NCI-H748 treated with DMSO at 0.1 percent for 48 hours (cell line): ENCODE measurements at regions not wholly inside any gene's neighbourhood (a gene's known extent, or its start where the extent isn't known, plus 50 kb on each side); places are given as distances from the start of the nearest gene placed in this dataset.

Experiments
- DNase-seq: peaks from one replicate; lab custom pipeline; 2025; lab: John Stamatoyannopoulos, UW

DNA sequence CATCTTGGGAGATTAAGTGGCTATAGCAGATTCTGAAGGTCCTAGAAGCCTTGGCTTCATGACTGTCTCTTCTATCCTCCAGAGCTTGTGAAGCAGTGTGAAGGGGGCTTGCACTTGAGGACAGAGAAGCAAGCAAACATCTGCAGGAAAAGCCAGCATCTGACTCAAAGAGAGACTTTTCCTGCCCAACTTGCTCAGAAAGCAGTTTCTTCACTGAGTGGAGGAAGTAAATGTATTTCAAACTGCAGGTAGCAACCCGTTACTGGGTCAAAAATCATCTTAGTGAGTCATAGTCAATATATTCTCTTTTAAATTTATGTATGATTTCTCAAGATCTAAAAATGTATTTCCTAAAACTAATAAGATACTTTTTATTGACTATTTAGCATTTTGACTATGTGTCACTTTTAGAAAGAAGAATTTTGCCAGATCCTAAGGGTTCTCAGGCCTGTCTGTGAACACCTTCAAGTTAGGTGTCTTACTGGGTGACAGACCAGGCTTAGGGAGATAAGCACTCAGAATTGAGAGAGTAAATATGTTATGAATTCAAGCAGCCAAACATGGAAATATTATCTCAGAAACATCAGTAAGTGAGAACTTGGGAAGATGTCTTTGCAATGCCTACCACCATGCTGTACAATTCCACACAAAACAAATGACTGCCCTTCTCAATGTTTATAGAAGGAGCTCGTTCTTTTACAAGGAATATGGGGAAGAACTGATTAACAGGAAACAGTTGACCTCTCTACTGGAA, 72.6 kb upstream of the DMAC1 start:
- DNase-seq = no peak

GRCh38 chr9:7869340-7869739, 69.8 kb upstream of the DMAC1 start:
- no peak for DNase-seq

GRCh38 chr9:7862170-7862569, 62.6 kb upstream of the DMAC1 start:
- peak; percentile 59 for DNase-seq

- no peak for DNase-seq
These were observed 61.5 kb upstream of the DMAC1 start for GRCh38 chr9:7861086-7861485.

DNA sequence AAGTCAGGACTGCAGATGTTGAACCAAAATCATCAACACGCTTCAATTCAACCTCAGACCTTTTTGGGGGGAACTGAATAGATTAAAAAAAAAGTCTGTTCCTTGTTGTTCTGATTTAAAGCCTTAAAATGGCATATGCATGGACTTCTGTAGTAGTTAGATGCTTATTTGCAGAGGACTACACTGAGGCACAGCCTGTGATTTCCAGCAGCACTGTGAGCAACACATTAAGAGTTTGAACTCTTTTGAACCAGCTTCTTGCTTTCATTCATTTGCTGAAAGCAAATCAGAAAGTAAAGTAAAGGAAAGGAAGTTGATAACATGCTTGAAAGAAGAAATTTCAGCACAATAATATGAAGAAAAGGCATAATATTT, 60.7 kb upstream of the DMAC1 start:
- no peak for DNase-seq

GRCh38 chr9:7859701-7860334, 60.2 kb upstream of the DMAC1 start:
- no peak for DNase-seq

- no peak for DNase-seq
These were observed 58.6 kb upstream of the DMAC1 start for GRCh38 chr9:7858166-7858565.

GRCh38 chr9:7854763-7855162, 55.2 kb upstream of the DMAC1 start:
- no peak for DNase-seq
